COLO829 (cell line): ENCODE measurements at regions not wholly inside any gene's neighbourhood (a gene's known extent, or its start where the extent isn't known, plus 50 kb on each side); places are given as distances from the start of the nearest gene placed in this dataset.

Source experiments
- DNase-seq: peaks from one replicate; pipeline ENCODE4 v3.0.0; 2012; ENCODE audit warnings: low spot score

DNA sequence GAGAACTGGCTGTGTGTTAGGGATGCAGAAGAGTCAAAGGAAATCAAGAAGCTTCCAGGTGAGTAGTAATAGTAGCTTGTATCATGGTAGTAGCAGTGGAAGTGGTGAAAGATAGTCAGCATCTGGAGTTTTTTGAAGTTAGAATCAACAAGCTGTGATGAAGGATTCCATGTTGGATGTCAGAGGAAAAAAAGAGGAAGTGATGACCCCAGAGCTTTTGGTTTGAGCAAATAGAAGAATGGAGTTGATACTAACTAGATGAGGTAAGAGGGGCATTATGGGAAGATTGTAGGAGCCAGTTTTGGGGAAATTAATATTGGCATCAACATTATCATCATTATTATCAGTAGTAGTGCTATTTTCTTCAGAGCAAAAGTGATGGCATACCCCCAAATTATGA, 542.2 kb downstream of the XIRP2 start:
- no peak for DNase-seq

DNA sequence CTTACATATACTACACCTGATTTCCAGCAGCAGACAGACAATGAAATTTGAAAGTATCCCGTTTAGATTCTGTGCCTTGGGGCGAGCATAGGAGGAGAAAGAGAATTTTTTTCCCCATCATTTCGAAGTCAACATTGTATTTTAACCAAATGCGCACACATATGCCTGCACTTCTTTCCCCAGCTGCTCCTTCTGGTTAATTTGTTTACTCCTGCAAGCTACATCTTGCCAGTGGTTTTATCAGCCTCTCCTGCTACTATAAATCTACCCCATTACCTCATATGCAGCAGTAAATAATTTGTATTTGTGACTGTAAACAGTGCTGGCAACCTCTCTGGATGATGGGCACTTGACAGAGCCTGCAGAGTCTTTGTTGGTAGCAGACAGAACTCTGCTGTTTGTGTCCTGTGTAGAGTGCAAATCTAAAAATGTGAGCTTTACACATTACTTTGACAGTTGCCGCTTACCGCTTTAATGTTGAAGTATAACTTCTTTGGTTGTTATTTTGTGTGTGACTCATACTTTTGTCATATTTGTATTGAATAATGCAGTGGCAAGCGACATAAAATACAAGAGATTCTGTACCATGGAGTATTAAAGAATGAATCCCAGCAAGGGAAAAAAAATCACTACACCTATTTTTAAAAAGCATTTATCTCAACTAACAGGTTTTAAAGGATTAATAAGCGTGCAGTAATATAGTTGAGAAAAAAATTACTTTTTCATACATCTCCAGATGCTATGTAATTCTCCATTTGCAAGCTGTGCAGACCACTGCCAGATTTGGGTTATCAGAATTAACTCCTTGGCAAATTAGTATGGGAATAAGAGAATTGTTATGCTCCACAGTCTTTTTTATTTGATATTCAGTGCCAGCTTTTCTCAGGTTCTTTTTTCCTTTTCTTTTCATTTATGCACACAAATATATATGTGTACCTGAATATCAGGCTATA, 536.8 kb downstream of the XIRP2 start:
- DNase-seq = no peak

DNA sequence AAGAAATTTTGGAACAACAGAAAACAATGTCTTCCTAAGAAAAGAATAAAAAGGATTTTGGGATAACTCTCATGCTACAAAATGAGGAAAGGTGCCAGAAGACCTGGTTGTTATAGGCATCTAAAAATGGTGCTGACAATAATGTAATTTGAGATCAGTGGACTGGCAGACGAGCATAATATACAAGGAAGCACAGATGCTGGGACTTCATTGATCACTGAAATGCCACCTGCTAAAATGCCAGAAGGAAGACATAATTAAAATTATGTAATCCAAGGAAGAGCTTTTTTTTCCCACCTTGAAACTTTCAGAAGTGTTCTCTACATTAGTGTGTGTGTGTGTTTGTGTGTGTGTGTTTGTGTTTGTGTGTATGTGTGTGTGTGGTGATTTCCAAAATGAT, 535.9 kb downstream of the XIRP2 start:
- DNase-seq = no peak

DNA sequence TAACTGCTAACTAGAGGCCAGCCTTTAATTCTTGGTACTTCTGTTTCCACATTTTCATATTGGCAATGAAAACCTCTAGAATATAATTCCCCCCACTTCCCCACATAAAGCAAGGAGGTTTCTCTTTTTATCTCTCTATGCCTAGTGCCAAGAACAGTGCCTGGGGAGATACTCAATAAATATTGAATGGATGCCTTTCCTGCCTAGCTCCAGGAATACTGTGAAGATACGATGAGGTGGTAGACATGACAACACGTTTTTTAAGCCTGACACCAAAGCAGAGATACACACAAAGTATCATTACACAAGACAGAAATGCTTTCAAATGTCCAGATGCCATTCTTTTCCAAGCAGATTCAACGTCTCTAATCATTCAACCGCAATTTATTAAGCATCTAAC, 535.5 kb downstream of the XIRP2 start:
- DNase-seq = no peak

DNA sequence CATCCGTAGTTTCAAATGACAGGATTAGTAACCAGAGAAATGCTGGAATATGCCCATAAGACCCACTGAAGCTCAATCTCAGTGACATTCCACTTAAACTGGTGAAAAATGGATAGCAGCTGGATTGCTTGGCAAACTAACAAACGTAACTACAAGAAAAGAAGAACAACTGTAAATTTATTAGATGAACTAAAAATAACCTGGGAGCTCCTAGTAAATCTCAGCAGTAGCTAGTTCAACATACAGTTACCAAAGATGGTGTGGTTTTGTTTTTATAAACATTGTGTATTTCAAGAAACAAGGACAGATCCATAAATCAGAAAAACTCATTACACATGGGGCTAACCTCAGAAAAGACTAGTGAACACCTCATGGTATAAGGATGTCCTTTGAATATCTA, 531.9 kb downstream of the XIRP2 start:
- no peak for DNase-seq

DNA sequence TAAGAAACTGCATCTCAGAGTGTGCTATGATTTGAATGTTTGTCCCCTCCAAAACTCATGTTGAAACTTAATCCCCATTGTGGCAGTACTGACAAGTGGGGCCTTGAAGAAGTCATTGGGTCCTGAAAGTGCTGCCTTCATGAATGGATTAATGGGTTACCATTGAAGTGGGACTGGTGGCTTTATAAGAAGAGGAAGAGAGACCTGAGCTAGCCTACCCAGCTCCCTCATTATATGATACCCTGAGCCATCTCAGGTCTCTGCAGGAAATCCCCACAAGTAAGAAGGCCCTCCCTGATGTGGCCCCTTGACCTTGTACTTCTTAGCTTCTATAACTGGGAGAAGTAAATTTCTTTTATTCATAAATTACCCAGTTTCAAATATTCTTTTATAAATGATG, 526.8 kb downstream of the XIRP2 start:
- DNase-seq = no peak

DNA sequence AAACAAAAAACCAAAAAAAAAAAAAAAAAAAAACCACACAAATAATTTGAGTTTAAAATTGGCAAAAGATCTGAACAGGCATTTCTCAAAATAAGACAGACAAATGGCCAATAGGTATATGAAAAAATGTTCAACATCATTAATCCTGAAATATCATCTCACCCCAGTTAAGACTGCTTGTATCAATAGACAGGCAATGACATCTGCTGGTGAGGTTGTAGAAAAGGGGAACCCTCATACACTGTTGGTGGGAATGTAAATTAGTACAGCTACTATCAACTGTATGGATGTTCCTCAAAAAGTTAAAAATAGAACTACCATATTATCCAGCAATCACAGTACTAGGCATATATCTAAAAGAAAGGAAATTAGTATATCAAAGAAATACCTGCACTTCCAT, 523.1 kb downstream of the XIRP2 start:
- no peak for DNase-seq

DNA sequence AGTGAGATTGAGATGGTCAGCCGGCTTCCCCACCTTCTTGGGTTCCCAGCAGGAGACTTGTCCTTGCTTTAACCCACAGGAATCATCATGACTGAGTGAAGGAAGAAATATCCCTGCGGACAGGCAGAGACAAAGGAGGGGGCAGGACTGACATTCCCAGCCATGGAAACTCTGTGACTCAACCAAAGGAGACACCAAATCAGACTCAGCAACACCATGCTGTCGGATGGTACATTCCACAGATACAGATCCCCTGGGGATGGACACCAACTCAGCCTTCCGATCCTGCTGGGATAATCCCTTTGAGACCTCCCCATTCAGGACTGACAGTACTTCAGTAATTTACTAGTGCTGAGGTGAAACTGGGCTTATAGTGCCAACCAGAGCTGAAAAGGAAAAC, 518.3 kb downstream of the XIRP2 start:
- DNase-seq = no peak

DNA sequence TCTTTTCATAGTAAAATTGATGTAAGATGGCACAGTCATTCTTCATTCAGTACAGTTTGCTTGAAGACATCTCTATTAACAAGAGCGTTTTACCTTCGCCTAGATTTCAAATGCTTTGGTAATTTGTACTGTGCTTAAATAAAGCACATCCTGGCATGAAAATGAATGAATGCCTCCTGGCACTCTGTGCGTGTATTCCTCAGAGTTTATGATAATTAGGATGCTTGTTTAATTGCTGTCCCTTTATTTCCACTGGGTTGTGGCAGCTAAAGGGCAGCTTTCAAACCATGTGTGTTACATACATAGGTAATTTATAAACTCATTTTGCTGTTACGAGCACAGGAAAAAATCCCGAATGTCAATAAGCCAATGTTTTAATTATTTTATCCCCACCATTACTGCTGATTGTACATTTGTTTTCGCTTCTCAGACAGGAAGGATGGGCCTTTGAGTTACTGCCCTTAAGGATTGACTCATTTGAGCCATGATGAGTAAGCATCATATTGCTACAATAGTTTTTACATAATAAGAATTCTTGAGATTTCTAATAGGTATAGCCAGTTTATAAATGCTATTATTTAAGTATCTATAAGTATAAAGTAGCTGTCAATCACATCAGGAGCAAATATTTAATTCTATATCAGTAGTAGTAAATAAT, 516.5 kb downstream of the XIRP2 start:
- DNase-seq = peak; percentile 32

DNA sequence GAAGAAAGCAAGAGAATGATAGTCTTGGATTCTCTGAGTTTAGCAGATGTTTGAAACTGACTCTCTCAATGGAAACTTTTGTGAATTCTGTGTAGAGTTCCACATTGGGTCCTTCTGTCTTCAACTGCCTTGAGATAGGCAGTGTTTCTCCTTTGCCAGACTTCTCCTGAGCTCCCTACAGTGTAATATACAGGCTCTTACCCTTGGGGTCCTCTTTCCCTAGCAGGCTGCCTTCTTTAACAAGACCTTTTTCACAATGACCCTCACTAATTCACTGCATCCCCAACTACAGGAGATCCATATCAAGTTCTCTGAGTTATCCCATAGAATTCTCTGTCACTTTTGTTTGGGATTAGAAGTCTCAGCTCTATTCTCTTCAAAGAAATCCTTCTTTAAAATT, 513.0 kb downstream of the XIRP2 start:
- no peak for DNase-seq

DNA sequence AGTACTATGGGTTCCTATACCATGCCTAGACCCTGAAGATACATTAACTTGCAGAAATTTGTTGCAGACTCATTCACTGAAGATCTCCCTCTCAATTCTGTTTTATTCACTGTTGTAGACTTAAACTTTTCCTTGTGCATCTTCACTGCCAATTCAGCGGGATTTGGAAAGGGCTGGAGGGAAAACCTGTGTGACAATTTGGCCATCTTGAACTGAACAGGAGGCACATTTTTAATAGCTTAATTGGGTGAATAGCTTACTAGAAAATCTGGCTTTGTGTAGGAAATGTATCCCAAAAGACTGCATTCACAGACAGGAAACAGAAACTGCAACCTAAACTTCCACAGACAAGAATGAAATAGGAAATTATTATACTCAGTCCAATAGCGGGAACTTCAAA, 512.3 kb downstream of the XIRP2 start:
- no peak for DNase-seq

DNA sequence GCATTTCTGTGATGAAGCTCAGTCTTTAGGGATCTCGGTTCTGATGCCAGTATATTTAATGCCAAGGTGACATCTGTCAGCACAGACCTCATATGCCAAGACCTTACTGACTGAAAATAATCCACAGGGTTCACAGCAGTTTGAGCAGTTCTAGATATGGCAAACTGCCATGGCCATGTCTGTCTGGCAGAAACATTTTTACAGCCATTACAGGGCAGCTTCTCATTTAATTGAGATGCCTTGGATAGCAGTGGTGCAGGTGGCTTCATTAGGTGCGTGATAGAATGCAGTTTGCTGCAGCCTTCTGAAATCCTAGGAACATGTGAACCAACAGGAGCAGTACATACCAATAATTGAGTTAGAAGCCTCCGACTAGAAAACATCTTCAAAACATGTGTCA, 510.6 kb downstream of the XIRP2 start:
- no peak for DNase-seq

DNA sequence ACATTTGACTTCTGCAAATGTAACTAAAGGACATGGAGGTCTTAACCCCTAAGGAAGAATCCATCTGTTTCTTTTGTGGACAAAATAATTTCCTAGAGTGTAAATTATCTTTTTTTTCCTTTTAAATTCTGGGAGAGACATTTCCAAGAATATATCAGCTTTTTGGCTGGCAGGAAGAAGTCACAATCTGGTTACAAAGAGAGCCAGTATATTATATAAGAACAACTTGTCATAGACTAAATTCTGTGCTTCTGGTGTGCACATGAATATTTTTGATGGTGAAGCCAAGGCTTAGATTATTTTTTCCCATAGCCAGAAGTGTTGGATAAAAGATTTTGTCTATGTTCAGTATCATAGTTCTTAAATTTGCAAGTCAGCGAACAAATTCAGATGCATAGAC, 500.6 kb downstream of the XIRP2 start:
- DNase-seq = no peak

DNA sequence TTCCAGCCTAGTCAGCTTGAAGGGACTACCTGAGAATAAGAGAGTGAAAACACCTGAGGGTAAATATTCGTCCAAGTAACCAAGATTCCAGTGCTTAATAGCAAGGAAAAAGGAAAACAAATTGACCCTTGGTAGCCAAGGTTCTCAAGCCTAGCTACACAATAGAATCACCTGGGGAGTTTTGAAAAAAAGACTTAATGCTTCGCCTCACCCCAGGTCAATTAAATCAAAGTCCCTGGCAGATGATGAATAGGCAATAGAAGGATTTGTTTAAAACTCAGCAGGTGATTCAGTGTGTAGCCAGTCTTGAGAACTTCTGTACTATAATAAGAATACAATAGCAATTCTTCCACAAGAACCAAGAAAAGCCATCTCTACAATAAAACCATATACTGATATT, 500.2 kb downstream of the XIRP2 start:
- DNase-seq = no peak

DNA sequence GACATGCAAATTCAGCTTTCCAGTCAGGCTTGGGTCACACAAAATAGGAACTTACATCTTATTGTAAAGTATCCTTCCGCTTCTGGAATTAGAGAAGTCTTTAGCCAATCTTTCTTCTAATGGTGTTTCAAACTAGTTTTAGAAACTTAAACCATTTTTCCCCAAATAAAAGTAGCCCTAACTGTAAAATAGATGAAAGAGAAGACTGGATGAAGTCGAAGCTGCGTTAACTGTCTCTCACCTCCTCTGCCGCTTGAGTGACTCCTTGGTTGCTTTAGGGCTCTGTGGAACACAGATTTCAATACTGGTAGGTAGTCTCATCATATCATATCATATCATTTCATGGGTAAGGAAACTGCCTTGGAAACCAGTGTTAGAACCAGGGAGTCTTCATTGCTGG, 498.4 kb downstream of the XIRP2 start:
- DNase-seq = no peak

DNA sequence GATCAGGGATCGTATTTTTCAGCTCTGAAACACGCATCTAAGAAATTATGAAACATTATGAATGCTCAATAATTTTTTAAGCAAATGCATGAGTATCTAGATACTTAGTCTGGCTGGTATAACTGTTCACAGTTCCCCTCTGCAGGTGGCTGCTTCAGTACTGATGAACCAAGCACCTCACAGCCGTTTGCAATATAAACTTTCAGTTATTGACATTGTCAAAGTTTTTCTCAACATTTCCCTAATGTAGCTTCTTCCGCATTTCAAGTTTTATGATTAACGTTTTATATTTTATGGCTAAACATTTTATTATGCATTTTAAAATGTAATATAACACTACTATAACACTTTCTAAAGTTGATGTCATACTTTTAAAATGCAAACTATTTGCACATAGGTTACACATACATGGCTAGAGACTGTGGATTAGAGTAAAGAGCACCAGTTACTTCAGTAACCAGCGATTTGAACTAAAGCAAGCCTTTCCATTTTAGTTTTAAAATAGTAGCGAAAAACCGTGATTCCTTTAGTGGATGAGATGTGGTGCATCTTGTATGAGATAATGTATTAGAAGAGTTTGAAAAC, 495.4 kb downstream of the XIRP2 start:
- DNase-seq = no peak

DNA sequence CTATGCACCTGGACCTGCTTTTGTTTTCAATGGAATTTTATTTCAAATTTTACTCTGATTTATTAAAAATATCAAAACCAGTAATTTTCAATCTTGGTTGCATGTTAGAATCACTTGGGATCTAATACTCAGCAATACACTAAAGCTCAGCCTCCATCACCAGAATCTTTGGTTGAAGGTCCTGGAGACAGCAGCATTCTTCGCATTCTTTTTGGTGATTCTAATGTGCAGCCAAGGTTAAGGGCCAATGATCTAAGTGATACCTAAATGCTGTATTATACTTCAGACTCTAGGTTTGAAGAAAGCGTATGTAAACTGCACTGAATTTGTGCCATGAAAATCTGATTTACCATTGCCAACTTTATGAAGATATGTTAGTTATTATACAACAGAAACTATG, 493.1 kb downstream of the XIRP2 start:
- DNase-seq = no peak

DNA sequence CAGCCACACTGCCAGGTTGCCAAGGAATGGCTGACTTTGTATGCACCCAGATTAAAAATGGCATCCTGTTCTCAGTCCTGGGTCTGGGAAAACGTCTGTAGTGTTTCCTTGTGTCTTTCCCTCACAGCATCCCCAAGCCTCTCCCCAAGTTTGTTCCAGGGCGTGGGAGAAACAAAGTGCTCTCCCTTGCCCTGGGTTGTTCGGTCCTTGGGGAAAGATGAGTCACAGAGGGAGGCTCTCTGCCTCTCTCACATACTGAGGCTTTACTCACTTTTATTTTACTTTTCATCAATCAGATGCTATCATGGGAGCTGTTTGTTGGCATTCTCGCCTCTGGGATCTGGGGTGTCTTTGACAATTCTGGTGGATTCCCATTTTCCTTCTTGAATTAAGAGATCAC, 492.3 kb downstream of the XIRP2 start:
- no peak for DNase-seq

DNA sequence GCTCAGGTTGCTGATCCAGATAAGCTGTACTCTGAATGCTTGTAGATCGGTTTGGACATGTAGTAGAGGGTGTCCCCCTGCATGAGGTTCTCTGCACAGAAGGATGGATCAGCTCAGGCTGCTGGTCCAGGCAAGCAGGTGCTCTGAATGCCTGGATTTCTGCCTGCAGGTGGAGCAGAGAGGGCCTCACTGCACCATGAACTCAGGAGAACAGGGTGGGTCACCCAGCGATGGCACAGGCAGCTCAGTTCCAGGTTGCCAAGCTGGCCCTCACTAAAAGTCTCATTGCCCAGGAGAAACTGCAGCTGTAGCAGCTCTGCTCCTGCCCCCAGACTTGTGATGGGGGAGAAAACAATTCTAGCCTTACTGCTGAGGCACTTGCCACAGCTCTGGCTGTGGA, 491.8 kb downstream of the XIRP2 start:
- DNase-seq = no peak

DNA sequence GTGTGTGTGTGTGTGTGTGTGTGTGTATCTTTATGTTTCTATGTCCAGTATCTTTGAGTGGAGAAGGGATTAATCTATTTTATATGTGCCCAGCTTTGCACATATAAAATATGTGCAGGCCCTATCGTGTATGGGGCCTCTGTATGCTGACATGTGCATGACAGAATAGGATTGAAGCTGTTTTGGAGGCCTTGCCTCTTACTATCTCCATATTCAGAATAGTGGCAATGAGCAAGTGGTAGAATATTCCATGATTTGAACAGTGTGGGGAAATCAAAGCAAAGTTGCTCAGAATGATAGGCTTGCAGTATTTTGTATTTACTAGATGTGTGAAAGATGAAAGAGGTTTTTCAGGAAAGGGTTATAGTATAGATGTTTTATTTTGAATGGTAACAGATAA, 480.8 kb downstream of the XIRP2 start:
- no peak for DNase-seq

DNA sequence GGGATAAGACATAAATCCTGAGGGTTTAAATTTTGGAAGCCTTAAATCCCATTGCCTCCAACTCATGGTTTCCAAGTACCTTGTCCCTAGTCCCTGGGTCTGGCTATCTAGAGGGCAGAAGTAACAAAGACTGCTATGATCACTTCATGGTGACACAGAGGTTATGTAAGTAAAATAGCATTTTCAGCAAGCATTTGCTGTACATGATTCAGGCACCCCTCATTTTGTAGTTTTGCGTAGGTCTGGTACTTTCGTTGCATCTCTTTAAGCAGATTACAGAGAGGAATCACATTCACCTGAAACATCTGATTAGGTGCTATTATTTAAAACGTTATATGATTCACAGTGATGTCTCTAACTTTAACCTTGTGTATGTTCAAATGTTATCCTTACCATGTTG, 480.1 kb downstream of the XIRP2 start:
- no peak for DNase-seq

DNA sequence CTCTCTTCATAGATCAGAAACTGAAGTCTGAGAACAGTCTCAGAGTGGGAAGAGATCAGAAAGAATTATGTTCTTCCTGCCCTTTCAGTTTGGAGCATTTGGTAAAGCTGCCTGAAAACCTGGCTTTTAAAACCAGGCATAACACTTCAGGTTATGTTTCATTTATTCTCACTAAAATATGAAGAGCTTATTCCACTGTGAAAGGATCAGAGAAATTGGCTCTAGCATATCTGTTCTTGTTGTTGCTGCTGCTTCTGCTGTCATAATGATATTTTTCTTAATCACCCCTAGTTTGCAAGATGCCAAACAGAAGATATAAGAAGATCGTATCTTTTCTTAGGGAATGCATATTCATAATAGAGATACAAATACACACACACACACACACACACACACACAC, 476.9 kb downstream of the XIRP2 start:
- no peak for DNase-seq

DNA sequence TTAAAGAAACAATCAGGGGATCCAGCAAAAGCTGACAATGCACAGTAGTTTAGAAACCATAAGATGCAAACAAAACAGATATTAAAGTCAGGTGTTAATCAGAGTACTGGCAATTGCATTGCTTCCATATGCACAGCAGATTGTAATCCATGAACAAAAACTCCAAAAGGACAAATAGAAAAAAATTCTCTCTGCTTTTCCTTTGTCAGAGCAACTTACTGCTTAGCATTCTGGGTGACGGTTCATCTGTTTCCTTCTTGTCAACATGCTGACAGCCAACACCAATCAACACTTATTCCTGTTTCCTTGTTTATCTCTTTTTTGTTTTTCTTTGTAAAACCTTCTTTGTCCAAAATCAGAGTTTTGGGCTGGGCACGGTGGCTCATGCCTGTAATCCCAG, 473.1 kb downstream of the XIRP2 start:
- no peak for DNase-seq
